NCI-H774 (cell line): ENCODE measurements at regions not wholly inside any gene's neighbourhood (a gene's known extent, or its start where the extent isn't known, plus 50 kb on each side); places are given as distances from the start of the nearest gene placed in this dataset.
"Not testable (repeated sequence)": the region's sequence is repeated elsewhere in the genome, so short reads cannot be mapped to it uniquely, and the experiment has no call there.

Experiments used
- DNase-seq: peaks from one replicate; lab custom pipeline; 2025; lab: John Stamatoyannopoulos, UW

DNA sequence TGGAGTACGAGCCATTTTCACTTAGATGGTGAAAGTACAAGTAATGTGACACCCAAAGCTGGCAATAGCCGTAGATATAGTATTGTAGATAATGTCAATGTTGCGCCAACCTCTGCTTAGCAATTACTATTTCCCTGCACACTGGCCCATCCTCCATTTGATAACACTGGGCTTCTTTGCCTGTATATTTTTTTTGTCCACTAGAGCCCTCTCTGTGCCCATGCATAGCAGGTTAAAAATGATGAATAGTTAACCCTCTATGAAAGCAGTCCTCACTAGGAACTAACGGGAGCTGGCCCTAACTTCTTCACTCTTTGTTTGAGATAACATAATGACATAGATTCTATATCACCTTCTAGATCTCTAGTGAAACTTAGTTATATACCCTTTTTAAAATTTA, 416.8 kb downstream of the TUSC1 start:
- DNase-seq = no peak

DNA sequence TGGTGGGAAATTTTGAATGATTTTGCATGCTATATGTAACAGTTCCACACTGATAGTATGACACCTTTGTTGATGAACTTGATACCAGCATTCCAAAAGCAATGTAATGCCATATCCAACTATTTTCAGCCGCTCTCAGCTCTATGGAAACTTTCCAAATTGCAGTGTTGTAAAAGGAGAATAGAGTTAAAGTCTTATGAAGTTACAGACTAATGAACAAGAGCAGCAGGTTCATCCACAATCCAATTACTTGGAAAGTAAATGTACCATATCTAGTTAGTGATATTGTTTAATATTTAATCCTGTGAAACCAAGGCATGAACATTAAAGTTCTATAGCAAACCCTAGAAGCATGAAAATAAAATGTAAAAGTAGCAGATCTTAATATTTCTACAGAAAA, 418.2 kb downstream of the TUSC1 start:
- no peak for DNase-seq

DNA sequence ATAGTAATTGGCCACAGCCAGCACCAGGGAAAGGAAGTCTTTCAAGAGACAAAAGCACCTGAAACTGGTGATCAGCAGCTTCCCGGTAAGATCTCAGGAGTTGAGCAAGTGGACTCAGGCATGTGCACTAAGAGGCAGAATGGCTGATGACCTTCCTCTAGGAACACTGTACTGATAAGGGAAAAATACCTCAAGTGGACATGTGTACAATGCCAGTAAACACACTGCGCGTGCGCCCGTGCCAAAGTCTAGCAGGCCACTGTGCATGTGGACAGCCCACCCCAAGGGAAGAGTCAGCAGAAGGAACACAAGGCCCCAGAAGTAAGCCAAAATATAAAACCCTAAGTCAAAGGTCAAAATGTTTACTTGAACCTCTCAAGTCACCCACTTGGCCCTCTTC, 423.0 kb downstream of the TUSC1 start:
- no peak for DNase-seq

DNA sequence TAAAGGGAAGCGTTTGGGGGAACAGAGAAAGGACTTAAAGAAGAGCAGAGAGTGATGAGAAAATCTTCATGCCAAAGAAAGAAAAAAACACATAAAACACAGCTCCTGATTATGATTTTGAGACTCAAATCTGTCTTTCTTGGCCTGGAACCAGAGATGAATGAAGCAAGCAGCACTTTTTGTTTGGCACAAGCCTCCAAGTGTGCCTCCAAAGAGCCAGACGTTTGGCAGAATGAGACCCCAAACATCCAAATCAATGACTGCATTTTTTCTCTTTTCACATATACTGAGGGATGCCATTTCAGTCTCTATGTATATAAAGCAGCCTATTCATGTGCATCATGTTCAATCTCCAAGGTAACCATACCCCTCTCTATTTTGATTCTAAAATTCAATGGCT, 424.2 kb downstream of the TUSC1 start:
- DNase-seq = no peak

DNA sequence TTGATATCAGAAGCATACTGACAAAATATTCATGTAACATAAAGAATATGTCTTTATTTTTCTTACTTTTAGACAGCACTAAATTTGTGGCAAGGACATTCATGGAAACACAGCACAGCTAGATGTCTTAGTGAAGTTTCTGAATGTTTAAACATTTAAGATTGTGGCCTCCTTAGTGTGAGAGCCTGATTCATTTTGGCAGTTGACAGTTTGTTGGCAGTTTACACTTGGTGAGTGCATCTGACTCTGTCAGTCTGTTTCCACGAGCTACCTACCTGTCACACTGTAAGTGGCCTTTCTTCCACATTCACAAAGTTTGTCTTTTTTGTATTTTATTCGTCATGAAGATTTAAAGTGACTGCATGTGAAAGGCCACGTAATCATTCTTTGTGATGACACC, 436.8 kb downstream of the TUSC1 start:
- no peak for DNase-seq

DNA sequence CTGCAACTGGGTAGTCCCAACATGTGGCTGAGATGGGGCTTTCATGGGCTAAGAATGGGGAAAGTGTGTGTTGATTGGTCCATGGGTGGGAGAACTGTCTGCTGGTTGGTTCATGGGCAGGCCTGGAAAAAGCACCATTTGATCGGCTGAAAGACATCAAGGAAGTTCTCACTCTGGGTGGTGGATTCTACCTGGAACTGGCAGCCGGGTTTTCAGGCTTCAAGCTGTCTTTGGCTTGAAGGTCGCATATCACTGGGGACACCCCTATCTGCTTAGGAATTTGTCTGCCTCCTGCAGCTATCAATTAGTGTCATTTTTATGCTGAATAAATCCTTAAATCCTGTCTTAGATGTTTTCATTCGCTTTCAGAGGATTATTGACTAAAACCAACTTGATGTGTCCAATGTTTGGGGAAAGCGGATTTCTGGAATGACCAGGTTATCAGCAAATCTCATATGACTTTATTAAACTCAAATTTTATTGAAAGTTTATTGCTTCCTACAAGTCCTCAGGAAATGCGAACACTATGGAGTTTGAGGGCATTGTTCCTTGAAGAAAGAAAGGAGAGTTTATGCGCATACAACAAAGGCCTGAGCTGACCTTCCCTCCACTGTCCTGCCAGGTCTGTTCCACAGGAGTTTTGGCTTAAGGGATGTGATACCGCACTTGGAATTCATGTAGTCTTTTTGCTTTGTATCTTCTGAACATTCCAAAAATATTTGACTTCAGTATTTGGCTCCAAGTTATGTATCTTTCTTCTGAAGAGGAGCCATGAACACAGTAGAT, 451.1 kb downstream of the TUSC1 start:
- no peak for DNase-seq

DNA sequence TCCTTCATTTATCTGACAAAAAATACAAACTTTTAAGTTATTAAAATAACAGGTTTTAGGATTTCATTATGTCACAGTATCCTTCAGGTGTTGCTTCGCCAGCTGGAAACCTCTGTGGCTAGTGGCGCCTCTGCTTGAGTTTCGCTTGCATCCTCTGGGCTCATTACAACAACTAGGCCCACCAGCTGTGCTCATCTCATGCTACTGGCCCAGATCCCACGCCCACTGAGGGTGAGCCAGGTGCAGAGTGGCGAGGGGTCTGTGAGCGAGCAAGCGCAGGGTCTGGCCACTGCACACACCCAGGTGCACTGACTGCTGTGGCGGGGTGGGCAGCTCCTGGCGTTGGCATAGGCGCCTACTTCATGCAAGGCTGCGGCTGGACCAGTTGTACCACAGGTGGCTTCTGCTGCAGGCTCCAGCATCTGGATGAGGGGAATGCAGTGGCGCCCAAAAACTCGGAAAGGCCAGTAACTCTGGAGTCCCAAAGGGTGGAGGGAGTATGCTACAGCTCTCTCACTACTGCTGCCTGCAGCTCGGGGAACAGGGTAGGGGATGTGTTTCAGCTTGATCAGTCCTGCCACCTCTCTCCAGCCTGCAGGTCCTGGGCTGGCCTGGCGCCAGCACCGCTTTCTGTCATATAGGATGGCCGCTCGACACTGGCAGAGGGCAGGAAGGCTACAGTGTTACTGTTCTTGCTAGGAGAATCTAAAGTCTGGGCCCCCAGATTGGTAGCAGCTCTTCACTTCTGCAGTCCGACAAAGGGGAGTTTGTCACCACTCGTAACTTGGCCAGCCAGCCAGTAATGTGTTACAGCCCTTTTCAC, 452.1 kb downstream of the TUSC1 start:
- DNase-seq = no peak

DNA sequence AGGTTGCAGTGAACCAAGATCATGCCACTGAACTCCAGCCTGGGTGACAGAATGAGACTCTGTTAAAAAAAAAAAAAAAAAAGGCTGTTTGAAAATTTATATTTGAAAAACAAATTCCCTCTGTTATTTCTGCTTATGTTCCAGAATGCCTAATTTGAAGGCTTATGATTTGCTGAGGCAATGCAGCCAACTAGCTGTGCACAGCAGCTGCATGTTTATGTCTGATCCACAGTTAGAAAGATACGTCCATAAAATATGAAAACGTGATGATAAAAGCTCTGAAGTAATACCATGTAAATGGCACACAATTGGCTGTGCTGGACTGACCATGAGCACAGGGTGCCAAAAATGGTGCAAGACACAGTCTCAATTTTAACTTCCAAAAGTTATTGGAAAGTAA, 453.2 kb downstream of the TUSC1 start:
- DNase-seq = no peak

DNA sequence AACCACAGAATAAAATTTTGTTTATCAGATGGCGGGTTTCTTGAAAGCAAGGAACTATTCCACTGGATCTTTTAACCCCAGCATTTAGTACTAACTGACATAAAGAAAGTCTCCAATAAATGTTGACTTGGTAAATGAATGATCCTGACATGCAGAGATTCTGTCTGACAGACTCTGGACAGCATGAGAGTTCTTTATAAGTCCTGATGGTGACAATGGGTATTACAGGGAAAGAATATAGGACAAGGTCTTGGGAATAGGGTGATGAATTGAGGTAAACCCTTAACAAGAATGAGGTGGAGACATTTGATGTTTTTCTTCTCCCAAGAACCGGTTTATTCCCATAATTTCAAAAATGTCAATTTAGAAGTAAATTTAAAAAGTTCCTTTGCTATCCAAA, 453.9 kb downstream of the TUSC1 start:
- no peak for DNase-seq

DNA sequence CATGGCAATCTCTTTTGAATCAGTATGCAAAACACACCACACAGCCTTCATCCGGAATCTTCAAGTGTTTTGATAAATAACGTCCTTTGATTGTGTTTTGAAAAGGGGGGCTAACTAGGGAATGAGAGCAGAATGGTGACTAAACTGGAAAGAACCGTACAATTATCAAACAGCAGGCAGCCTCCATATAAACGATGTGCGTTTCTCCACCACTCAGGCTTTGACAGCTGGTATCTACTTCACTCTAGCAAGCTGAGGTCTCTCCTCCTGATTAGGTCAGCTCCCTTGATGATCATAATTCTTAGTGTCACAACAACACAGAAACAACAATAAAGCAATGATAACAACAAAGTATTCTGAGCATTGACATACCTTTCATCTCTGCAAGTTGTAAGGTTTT, 465.9 kb downstream of the TUSC1 start:
- DNase-seq = no peak

DNA sequence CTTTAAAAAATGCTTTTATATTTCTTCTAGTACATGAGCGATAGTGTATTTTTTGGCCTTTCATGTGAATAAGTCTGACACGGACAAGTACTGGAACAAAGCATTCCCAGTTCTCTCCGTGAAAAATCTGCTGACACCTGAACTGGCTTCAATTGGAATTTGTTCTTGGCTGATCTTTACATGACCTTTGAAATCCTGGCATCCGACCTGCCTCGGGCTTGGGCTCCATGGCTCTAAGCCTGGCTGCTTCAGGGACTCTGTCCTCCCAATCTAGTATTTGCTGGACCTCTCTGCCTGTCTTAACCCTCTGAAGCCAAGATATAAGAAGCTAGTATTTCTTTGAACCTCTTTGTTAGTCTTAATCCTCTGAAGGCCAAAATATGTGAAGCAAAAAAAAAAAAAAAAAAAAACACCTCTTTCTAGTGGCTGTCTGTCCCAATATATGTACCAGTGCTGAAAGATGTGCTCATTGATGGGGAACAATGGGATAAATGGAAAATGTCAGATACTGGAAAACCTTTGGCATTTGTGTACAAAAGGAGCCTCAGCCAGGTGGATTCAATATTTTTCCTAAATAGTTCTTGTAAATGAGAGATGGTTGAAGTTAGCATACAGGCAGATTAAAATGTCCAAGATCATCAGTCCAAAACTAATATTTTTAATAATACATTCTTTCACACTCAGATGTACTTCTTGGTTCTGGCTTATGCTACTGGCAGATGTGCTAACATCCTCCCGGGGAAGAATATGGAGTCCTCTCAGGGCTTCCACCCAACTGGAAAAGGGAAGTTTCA, 470.6 kb downstream of the TUSC1 start:
- no peak for DNase-seq

DNA sequence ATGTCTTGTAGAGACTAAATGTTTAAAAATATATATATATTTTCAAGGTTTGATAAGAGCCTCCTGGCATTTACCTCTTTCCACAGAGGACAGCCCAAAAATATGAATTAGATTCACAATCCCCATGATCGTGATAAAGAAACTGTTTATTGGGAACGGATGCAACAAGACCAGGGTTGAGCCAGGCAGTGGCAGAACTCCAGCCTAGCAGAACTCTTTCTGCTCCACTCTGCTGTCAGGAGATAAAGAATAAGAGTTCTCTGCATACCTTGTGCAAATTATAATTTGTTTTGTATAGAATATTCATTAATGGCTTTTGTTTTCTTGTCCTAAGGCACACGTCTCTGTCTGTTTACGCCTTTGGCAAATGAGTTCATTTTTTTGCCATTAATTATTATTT, 472.2 kb downstream of the TUSC1 start:
- no peak for DNase-seq

DNA sequence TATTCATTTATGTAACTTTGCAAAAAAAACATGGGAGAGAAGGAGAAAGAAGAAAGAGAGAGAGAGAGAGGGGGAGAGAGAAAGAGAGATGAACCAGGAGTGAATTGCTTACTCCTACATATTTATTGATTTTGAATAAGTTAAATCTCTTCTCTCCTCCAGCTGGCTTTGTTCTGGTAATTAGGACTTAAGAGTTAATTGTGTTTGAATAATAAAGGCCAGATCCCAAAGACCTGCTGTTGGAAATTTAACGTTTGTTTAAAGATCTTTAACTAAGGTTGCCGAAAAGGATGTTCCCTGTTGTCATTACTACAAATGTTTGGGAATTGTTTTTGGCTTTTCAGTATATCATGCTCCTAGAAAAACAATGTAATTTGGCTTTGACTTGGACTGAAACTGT, 473.0 kb downstream of the TUSC1 start:
- no peak for DNase-seq

DNA sequence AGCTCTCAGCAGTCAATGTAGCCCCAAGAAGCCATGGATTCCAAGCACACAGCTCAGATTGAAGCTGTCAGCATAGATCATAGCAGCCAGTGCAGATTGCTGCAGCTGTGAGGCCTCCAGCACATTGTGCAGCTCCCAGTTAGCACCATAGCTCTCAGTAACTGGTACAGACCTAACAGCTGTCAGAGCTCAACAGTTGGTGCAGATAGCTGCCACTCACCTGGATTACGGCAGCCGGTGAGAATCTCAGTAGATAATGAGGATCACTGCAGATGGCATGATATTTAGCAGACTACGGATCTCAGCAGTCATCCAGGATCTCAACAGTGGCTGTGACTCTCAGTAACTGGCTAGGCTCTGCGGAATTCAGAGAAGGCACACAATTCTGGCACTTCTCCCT, 500.4 kb downstream of the TUSC1 start:
- no peak for DNase-seq

DNA sequence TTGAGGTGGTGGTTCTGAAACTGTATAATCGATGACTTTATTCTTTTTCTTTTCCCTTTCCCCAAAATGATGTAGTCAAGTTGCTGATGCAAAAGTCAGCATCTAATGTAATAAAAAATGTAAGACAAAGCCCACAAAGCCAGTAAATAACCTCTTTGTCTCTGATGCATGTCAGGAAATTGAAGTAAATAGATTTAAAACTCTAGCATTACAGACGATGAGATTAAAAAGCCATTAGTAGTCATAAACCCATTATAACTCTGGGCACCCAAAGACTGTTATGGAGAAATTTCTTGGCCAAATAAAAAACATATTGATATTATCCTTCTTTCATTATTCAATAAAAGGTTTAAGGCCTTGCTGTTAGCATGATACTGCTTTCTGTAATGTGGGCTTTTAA, 548.7 kb downstream of the TUSC1 start:
- no peak for DNase-seq

DNA sequence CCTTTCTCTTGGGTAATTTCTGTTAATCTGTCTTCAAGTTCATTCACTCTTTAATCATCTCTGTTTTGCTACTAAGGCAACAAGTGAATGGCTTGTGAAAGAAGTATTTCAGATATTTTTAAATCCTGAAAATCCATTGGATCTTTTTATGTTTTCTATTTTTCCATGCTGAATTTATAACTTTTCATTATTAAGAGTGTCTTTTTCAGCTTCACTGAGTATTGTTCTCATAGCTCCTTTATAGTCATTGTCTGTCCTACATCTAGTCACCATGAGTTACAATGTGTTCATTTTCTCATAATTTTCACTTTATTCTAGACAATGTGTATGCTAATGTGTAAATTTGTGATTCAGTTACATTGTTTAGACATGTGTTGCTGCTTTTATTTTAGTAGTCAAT, 556.4 kb downstream of the TUSC1 start:
- DNase-seq = no peak

DNA sequence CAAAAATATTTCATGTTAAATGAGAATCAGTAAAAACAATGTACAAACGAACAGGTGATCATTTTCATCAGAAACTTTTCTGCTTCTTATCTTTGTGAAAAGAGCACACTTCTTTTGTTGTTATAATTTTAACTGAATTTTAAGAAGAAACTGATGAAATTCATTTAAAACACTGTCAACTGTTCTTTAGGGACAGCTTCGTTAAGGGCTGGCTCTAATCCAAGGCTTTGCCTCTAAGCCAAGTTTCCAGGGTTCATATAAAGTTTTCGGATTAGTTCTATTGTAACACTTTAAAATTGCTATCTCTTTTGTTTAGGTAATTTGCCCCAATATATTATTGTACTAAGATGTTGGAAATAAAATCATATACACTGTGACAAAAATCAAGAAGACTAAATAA, 559.2 kb downstream of the TUSC1 start:
- no peak for DNase-seq

DNA sequence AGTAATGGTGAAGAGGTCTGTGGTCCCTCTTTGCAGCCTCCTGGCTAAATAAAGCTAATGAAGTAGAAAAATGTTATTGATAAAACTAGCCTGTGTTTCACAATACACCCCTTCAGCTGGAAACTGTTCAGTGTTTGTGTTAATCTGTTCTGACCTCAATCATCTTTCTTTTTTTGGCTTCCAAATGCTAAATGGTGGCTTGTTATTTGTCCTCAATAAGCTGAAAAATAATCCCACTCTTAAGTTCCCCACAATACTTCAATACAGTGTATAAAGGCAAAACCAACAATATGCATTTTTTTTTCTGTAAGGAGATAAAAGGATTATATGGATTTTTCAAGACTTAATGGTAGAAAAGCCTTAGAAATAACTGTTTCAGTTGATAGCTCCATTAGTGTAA, 560.5 kb downstream of the TUSC1 start:
- no peak for DNase-seq

DNA sequence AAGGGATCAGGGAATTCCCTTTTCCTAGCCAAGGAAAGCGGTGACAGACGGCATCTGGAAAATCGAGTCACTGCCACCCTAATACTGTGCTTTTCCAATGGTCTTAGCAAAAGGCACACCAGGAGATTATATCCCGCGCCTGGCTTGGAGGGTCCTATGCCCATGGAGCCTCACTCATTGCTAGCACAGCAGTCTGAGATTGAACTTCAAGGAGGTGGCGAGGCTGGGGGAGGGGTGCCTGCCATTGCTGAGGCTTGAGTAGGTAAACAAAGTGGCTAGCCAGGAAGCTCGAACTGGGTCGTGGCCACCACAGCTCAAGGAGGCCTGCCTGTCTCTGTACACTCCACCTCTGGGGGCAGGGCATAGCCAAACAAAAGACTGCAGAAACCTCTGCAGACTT, 556.5 kb upstream of the IZUMO3 start:
- DNase-seq = not testable (repeated sequence)

DNA sequence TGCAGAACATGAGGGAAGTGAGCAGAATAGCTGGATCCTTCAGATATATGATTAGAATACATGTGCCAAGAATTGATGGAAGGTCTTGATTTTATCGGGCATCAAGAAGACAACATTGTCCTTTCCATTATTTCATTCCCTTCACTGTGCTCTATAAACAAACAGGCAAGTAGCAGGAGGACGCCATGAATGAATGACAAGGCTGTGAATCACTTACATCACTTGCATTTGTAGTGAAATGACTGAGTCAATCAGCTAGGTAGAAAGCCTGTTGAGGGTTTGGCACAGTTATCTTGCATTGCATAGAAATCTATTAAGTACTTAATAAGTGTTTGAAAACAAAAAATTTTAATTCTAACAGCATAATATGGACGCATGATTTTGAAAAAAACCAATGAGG, 548.8 kb upstream of the IZUMO3 start:
- DNase-seq = no peak

DNA sequence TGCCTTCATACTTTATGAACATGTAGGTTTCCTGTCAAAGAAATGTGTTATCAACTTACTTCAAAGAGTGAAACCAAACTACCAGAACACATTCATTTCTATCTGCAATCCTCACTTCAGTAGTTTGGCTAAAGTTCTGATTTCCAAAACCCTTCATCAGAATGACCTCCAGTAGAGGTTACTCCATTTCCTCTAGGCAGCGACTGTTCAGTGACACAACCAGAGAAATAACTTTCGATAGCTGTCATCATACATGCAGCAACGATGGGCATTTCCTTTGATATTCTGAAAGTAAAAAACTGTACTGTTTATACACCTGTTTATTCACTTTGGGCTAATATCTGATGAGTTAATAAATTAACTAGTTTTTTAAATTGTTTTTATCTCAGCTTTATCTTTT, 532.5 kb upstream of the IZUMO3 start:
- DNase-seq = no peak

DNA sequence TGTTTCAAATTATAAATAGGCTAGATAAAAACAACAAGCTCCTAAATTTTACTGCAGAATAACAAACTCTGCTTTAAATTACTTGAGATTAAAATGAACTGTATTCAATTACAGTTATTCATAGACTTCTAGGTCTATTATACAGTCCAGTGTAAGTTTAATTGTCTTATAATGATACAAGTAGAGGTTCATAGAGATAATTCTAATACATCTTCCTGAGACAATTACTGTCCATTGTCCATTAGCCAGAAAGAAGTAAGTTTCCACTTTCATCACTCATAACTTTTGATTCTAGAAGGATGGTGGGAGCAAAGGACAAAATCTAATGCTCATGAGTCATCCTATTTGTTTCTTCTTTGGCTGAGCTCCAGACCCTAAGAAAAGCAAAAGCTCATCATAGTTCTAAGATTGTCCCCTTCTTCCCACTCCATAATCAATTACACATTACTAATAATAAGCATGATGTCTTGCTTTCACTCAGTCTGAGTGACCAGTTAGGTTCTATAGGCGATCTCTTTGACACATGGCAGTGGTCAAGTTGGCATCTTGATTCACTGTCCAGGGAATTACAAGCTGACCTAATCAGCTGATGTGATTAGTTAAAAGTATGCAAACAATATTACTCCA, 502.5 kb upstream of the IZUMO3 start:
- DNase-seq = no peak
